Fibroblast of skin of scalp (primary cell): ENCODE measurements at regions not wholly inside any gene's neighbourhood (a gene's known extent, or its start where the extent isn't known, plus 50 kb on each side); places are given as distances from the start of the nearest gene placed in this dataset.

Experiments used
- DNase-seq: peaks from one replicate; pipeline ENCODE4 v3.0.0-alpha.2; 2013

DNA sequence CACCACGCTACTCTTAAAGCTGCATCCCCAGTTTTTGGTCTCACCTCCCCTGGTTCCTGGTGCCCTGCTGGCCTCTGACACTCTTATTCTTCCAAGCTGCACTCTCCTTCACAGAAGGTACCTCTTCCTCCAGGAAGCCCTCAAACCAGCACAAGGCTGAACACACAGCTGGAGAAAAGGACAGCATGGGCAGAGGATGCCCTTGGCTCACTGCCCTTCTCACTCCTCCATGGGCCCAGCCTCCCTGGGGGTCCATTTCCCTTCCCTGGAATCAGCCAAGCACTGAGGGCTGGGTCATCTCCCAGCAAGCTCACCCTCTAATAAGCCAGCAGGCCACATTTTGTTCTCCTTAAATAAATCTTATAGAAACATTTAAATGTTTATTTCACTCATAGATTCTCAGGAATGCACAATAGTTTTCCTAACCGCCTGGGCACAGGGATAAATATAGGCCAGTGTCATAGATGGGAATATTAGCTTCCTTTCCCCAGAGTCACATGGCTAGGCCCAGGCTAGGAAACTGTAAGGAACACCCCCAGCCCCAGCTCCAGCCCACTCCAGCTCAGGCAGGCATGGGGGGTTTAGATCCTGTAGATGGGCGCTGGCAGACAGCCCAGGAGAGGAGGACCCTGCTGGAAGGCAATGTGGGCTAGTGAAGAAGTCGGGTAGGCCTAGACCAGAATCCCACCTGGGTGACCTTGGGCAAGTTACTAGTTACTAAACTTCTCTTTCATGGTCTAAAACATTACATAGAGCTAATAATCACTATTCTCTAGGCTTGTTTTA lies 51.5 kb downstream of the IRAG1 start:
- DNase-seq, result peak; percentile 40

DNA sequence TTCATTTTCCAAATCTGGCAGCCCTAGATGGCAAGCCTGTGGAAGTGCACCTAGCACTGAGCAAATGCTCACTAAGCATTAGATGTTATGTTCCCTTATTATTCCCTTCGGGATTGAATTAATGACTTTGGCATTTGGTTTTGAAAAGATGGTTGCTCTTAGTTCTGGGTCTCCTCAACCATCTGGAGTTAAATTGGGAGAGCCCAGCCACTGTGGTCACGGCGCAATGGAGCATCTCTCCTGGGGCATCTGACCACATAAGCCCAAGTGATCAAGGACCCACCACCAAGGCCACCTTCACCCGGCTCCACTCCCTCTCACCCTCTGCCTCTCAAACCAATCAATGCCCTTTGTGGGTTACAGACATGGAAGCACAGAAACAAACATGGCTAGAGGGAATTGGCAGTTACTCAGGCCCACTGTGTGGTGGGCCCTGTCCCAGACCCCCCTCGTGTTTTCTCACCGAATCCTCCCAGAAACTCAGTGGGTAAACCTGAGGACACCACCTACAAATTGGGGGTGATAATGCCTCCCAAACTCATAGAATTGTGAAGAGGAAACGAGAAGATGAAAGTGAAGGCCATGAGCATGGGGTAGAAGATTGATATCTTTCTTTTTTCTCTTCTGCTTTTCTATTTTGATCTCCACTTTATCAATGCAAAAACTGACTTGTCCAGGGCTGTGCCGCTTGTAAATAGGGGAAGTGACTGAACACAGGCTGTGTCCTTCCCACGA lies 52.2 kb downstream of the IRAG1 start:
- no peak for DNase-seq

DNA sequence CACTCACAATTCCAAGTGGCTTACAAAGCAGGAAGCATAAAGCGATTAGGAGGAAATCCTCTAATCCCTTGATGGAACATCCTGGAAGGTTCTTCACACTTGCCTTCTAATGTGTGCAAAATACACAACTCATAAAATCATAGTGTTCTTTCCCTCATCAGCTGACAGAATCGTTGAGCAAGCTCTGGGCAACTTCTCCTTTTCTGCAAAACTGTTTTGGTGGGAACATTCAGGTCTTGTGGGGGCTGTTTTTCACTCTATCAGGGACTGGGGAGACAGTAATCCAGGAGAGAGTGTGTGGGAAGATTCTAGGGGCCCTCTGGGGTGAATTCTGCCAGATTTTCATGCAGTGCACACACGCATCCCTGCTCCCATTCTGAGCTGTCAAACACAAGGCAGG lies 53.2 kb downstream of the IRAG1 start:
- DNase-seq, result no peak

DNA sequence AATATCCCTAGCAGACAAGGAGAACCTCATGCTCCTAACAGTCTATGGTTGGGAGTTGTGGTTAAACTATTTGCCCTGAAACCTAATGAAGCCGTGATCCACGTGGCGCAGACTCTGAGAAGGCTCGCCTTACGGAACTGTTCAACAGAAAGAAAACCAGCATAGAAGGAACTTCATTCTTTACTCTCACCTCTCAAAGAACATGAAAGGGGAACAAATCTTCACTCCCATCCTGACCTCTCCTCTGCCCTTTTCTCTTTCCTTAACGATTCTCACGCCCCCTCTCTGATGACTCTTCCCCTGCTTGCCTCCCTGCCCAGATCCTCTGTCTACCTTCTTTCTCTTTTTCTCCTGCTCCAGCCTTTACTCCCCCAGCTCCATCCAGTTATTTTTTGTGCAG lies 54.2 kb downstream of the IRAG1 start:
- DNase-seq, result no peak

DNA sequence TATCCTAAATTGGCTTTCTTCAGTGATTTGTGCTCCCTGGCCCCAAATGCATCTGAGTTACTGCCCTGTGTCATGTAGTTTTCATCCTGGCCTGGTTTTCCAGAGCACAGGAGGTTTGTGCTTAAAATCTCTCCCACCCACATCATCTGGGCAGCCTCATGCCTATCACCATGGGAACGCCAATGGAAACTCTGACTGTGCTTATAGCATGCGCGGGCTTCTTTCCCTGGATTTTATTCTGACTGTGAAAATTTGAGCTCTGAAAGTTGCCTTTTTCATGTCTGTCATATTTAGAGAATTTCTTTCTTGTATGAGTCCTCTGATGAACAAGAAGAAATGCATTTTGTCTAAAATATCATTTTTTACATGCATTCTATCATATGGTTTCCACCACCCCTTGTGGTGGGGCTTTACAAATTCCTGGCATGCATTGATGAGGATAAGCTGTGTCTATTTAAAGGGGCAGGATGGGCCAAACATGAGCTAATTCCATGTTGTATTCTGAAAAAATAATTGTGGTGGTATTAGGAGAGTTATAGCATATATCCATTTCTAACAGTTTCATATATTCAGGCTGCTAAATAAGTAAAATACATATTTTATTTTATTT lies 55.1 kb downstream of the IRAG1 start:
- peak; percentile 80 for DNase-seq

DNA sequence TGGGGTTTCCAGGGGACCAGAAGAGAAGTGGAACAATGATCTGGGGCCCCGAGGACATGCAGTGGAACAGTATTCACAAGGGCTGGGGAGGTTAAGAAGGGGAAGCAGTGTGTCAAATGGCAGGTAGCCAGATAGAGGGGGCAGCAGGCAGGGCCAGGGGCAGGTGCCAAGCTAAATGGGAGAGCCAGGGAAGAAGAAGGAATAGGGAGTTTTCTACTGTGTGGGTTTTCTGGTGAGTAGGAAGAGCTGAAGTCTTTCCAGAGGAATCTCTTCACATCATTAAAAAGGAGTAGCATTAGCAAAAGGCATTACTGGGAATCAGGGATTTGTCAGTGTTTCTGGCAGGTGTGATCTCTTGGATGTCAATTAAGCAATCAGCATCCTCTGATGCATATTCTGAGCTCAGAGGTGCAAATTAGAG lies 55.8 kb downstream of the IRAG1 start:
- no peak for DNase-seq

DNA sequence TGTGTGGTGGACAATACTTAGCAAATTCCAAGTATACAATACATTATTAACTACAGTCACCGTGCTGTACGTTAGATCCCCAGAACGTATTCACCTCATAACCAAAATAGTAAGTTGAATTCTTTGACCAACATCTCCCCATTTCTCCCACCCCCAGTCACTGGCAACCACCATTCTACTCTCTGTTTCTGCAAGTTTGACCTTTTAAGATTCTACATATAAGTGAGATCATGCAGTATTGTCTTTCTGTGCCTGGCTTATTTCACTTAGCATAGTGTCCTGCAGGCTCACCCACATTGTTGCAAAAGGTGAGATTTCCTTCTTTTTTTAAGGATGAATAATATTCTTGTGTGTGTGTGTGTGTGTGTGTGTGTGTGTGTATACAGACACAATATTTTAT lies 59.1 kb downstream of the IRAG1 start:
- no peak for DNase-seq

DNA sequence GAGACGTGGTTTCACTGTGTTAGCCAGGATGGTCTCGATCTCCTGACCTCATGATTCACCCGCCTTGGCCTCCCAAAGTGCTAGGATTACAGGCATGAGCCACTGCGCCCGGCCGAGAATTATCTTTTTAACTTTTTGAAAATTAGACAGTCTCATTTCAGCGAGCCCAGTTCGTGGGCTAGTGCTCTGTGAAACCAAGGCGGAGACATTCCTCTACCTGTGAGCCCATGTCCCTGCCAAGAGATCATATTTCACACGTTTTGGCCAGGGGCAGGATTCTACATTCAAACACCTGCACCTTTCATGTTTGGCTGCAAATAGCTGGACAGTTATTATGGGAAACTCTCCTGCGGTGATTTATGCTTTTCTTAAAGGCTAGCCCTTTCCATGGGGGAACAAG lies 60.3 kb downstream of the IRAG1 start:
- no peak for DNase-seq

DNA sequence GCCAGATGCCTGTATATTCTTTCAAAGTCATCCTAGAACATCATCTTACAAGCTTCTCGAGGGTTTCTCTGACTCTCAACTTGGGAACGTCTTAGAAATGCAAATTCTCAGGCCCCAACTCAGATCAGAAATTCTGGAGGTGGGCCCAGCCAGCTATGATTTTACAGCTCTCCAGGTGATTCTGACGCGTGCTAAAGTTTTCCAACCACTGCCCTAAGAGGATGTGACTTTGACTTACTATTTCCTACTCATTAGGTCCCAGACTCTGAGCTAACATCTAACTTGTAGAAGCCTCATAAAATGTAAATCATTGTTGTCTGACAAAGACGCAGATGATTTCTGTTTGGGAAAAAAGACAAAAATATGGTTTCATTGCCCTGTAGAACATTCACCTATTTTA lies 61.1 kb downstream of the IRAG1 start:
- no peak for DNase-seq

DNA sequence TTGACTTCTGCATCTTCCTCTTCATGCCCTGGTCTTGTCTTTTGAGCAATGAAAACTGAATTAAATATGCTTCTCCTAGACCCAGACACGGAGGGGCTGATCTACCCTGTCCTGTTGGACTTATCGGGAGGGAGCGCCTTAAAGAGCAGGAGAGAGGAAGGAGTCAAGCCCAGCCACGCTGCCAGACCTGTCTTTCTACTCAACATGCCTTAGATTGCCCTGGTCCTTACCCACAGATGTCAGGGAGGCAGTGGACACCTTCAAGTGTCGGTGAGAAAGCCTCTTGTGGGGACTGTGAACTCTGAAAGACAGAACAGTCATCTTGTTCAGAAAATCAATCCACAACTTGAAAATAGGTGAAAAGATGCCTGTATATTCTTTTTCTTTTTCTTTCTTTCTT lies 61.8 kb downstream of the IRAG1 start:
- DNase-seq, result no peak

DNA sequence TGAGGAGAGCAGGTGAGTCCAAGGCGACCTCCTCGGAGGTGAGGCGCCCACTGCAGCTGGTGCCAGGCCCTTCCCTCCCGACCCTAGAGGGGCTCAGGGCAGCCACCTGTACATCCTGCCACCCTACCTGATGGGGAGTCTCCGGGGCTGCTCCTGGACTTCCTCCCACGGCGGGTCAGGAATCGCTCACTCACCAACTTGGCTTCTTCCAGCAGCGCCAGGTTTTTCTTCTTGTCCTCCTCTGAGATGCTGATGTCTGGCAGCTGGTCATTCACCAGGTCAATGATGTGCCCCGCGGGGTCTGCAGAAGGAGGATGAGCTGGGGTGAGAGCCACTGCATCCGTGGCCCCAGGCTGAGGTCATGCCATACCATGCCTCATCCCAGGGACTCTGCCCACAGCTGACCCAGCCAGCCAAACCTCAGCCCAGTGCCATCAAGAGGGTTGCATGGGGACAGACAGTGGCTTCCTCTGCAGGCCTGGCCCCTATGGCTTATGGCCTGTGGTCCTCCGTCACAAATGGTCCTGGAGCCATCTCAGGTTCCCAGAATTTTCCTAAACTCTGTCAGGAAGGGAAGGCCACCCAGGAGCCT lies 61.0 kb upstream of the LYVE1 start:
- no peak for DNase-seq

DNA sequence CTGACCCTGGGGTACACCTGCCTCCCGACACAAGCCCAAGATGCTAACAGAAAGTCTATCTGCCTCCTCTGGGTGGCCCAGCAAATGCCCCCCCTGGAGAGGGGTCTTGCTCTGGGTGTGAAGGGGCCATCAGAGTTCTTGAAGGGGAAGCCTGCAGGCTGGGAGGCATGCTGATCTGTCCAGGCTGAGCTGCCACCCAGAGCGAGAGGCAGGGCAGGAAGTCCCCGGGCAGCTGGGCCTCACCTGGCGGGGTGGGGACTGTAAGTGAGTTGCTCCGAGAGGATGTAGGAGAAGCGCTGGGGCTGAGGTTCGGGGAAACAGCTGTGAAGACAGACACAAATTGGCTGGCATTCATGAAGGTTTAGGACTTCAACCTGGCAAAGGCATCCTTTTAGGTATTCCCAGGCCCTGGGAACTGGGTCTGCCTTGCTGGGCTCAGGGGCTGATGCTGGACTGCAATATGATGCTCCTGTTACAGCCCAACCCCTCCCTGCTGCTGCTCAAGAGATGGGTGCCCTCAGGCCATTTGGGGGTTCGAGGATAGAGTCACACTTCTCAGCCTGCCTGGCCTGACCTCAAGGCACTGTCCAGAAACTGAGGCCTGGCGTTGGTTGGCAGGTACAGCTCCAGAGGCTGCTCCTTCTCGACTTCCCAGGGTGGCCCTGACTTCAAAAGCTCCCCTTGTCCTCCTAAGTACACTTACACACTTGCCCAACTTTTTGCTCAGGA lies 60.2 kb upstream of the LYVE1 start:
- no peak for DNase-seq

DNA sequence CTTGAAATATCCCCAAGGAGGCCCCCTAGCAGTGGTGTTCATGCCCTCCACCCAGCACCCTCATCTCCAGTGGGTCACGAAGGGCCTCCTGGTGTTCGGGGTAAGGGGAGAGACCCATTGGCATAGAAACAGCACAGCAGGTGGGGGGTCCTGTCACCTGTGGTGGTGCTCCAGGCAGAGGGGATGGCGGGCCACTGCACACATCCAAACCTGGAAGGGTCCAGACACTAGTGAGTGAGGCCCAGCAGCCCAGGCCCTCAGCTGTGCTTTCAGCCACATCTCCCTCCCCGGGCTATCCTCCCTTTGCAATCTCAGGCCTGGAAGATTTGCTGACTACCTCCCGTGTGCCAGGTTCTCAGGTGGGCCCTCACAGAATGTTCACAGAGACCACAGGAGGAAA lies 59.4 kb upstream of the LYVE1 start:
- DNase-seq, result no peak

DNA sequence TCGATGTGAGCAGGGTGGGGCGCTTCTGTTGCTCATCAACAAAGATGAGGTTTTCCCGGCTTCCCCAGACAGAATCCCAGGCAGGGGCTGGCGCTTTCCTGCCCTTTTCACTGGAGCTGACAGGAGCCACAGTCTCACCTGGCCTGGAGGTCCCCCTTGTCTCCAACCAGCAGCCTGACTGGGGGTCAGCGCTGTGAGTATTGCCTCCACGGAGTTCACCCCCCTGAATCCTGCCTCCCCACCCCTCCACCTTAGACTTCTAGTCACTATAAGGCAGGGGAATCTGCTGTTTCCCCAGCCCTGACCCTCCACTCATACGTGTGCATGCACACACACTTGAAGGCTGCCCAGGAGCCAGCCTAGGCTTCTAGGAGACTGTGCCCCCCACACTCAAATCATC lies 58.8 kb upstream of the LYVE1 start:
- no peak for DNase-seq

DNA sequence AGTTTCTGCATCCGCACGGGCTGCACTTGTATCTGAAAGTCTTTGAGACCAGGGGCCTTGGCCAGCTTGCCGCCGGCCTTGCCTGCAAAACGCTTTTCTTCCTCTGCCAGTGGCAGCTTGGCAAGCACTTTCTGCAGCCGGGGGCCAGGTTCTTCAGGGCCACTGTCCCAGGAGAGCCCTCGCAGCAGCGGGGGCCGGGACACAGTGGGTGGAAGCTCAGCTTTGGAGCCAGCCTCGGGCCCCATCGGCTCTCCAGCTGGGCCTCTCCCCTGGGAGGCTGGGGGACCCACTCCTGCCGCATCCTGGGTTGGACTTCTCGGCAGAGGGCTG lies 57.5 kb upstream of the LYVE1 start:
- no peak for DNase-seq

DNA sequence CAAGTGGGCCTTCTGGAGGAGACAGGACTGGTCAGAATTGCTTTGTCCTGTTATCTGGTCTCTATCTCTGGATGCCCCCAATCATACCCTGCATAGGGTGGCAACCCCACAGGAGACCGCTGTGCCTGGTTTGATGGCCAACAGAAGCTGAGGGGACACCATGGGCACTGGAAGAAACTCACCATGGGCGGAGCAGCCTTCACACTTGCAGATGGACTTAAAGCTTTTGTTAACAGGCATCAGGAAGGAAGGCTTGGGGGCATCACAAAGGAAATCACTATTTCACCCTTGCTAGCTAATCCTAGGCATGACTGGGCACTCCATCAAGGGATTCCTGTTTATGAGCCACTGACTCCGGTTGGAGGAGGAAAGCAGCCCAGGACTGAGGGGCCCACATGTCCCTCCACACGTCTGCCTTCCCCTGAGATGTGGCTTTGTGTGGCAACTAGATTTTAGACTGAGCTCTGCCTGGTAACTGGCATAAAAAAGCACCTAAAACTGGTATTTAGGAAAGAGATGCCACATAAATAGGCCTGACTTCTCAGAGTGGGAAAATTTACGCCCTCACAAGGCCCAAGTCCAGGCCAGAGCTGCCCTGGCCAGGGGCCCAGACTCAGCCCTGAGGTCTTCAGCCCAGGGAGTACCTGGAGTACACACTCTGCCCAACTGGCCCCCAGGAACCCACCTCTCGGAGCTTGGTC lies 57.0 kb upstream of the LYVE1 start:
- no peak for DNase-seq

DNA sequence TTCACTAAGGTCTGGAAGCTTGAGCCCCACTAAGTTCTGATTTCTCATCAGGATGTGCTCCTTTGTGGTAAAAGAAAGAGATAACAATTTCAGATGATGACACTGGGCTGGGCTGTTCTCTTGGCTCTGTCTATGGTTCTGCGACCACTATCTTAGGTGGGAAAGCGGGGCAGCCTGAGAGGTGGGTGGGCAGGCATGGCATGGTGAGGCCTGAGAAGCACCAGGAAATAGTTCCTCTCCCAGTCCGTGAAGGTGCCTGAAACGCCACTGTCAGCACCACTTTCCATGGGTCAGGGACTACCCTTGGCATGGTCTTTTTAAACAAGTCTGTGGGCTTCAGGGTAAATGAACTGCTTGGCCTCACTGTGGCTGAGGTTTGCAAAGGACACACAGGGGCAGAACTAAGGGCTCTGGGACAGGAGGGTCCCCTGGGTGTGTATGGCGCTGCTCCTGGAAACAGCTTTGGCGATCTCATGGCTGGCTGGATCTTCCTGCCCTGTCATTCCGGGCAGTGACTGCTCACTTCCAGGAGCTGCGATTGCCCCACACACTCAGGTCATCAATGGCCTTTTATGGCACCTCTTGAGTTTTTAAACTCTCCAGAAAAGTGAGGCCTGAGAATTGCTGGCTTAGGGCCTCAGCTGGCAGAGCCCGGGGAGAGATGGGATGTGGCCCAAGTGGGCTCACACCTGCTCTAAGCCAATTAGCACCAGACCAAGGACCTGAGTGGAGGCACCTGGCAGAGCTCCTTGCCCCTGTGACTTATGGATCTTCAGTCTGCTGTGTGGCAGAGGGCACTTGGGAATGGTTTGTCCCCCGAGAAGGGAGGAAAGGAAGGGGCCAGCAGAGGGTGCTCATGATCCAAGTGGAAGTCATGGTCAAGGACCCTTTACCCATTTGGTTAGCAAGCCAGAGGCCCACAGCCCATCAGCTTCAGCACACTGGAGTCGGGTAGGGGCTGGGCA lies 55.6 kb upstream of the LYVE1 start:
- DNase-seq, result peak; percentile 46

DNA sequence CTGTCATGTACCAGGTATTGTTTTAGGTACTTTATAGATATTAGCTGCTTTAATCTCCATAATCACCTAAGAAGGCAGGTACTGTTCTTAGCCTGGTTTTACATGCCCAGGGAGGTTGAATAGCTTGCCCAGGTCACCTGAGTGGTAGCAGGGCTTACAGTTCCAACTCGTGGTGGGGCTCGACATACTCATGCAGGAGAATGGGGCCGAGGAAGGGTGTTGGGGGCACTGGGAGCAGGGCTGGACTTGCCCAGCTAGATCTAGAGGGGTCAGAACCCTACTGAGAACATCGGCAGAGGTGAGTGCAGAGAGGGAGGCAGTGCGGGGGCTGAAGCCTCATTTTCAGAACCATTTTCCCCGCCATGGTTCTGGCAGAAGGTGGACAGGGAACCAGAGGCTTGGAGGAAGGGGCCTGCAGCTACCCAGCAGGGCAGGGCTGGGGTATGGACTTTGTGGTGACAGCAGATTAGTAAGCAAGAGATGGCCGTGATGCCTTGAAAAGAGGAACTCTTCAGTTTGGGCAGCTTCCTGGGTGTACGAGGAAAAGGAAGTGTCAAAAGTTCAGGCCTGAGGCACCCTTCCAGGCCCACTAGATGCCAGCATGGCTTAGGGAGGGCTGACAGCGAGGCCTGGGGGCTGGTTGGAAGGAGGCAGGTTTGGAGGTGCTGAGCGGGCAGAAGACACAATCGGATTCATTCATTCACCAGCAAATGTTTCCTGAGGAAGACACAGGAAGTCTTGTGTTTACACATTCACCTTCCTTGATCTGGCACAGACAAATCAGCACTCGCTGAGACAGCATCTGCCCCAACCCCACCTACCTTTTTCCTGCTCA lies 54.7 kb upstream of the LYVE1 start:
- no peak for DNase-seq

DNA sequence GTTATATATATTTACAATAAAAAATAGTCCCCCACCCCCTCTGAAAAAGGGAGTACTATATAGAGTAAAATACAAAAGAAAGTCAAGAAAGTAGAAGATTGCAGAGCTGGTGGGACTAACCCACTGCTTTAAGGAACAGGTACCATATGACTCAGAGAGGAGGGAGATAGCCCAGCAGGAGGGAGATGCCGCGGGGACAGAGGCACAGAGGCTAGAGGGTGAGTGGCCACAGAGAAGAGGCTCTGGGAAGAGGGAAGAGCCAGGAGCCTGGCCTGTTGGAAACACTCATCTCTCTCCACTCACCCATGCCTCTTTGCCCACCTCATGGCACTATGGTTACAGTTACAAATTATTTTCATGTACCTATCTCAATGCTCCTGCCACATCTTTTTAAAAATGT lies 53.6 kb upstream of the LYVE1 start:
- no peak for DNase-seq

DNA sequence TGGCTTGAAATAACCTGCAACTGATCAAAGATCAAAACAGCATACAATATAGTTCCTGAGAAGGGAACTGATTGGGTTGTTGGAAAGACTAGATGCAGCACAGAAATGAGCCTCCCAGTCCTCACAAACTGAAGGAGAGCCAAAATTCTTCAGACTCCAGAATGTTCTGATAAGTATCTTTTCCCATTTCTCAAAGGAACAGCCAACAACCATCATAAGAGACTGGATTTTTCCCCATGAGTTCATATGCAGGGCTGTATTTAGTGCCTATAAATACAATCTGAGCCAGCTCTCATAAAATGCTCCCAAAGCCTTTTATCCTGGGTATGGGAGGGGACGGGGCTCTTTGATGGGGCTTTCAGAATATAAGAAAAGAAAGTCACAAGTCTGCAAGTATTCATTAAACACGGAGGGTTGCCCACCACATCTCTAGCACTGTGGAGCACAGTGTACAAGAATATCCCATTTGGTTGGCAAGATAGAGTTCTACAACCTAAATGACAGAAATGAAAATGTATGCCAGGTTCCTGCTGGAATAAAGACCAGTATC lies 50.7 kb upstream of the LYVE1 start:
- no peak for DNase-seq
